GM19468 (cell line): ENCODE measurements at regions not wholly inside any gene's neighbourhood (a gene's known extent, or its start where the extent isn't known, plus 50 kb on each side); places are given as distances from the start of the nearest gene placed in this dataset.
"Not testable (repeated sequence)": the region's sequence is repeated elsewhere in the genome, so short reads cannot be mapped to it uniquely, and the experiment has no call there.

Experiments
- ATAC-seq: cut with Tn5 transposase; IDR thresholded peaks from one replicate; pipeline ENCODE4 v1.9.1; 2021; ENCODE audit warnings: mild to moderate bottlenecking, moderate library complexity, moderate number of reproducible peaks; ENCODE audit not compliant: unreplicated experiment; ENCODE audit errors: extremely low read depth

DNA sequence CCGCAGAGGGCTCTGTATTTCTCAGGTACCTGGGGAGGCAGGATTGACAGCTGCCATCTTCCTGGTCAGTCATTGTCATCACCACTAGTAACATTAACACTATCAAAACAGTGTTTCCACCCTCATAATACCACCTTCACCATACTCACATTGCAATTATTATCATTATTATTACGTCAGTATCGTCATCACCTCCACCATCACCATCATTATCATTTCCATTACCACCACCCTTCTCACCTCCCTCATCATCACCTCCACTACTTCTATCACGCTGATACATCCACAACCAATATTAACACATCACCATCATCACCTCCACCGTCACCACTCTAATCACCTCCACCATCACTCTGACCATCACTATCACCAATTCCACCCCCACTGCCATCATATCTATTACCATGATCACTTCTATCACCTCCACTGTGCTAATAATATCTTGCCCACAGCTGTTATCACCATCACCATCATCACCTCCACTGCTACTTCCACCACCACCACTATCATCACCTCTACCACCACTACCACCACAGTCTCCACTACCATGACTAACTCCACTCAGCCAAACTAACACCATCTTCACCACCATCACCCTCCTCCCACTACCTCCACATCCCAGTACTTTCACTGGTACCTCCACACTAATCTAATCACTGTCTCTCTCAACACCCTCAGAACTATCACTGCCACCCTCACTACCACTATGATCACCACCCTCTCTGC is 196.4 kb downstream of the RPS24 start:
- ATAC-seq = no peak

DNA sequence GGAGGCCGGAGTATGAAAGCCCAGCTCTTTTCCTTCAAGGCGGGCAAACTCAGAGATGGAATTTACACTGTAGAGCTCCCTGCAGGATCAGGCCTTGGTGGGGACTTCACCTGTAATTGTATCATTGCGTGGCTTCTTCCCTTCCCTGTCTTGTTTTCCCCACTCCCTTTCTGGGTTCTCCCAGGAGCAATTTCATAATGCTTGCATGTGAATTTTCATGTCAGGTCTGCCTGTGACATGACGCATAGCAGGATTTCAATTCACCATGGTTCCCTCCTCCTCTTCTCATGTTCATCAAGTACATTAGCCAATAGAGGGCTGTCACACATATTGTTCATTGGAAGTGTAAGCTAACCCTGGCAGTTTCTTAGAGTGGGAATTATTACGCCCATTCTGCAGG is 197.7 kb downstream of the RPS24 start:
- no peak for ATAC-seq

DNA sequence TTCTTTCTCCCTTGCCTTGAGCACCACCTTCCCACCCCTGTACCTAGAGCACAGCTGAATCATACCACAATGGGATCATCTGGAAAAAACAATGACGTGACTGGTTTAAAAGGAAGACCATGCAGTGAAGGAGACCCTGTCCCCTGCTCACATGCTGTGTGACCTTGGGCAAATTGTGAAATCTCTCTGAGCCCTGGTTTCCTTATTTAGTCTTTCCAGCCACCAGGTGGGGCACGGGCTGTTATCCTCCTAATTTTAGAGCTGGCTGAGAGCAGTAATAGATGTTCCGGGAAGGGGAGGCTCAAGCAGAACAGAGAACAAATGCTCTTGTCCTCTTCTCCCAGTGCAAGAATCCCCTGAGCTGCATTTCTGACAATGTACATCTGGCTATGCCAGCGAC is 198.3 kb downstream of the RPS24 start:
- no peak for ATAC-seq

DNA sequence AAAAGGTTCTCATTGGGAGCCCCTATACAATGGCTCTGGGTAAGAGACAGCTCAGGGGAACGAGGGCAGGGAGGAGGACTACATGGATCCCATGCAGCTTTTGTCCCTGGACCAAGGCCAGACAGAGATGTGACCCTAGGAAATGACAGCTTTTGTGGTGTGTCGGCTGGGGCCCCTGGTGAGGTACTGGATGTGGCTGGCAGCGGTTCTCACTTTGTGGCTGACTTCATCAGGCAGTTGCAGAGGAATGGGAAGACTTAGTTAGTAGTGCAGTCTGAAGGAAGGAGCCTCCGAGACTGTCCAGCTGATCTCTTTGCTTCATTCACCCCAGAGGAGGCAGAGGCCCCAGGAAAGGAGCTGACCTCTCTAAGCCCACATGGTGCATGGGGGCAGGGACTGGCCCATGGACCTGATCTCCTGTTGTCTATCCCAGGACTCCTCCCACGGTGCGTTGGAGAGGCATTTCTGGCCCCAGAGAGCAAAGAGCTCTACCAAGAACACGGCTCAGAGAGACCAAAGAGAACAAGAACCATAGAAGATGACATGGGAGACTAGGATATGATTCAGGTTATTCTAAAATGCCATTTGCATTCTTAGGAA is 202.9 kb downstream of the RPS24 start:
- ATAC-seq = no peak

DNA sequence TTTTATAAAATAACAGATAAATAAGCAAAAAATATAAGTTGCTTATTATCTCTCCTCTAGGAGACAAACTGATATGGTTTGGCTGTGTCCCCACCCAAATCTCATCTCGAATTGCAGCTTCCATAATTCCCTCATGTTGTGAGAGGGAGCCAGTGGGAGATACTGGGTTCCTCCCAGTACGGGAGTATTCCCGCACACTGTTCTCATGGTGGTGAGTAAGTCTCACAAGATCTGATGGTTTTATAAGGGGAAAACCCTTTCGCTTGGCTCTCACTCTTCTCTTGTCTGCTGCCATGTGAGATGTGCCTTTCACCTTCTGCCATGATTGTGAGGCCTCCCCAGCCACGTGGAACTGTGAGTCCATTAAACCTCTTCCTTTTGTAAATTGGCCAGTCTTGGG is 204.3 kb downstream of the RPS24 start:
- not testable (repeated sequence) for ATAC-seq

DNA sequence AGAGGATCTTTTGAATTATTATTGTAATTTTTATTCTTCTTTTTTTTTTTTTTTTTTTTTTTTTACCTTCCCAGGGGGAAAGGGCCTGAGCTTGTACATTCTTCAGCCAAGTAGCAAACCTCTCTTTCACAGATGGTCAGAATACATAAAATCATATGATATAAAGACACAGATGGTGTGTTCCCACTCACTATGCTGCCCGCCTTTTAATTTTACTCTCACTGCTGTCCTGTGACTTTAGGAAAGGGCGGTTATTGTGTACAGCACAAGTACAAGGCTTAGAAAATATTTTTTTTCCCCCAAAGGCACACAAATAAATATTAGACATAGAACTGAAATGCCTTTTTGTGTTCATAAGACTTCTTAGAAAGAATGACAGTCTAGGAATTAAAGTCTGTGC is 213.6 kb downstream of the RPS24 start:
- no peak for ATAC-seq

DNA sequence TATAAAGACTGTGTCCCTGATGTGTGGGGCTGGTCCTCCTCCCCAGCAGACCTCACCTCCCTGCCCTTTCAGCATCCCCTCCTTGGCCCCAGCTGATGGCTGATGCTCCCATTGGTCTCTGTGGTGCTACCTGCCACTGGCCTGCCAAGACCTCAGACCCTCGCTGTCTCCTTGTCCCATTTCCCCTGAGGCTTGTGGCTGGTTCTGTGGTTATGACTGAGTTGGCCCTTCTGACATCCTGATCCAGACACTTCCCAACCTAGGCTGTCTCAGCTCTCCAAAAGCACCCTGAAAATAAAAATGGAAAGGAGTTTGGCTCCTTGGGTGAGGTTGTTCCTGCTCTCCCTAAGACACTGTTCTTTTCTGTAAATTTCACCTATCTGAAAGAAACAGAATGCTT is 214.2 kb downstream of the RPS24 start:
- no peak for ATAC-seq

DNA sequence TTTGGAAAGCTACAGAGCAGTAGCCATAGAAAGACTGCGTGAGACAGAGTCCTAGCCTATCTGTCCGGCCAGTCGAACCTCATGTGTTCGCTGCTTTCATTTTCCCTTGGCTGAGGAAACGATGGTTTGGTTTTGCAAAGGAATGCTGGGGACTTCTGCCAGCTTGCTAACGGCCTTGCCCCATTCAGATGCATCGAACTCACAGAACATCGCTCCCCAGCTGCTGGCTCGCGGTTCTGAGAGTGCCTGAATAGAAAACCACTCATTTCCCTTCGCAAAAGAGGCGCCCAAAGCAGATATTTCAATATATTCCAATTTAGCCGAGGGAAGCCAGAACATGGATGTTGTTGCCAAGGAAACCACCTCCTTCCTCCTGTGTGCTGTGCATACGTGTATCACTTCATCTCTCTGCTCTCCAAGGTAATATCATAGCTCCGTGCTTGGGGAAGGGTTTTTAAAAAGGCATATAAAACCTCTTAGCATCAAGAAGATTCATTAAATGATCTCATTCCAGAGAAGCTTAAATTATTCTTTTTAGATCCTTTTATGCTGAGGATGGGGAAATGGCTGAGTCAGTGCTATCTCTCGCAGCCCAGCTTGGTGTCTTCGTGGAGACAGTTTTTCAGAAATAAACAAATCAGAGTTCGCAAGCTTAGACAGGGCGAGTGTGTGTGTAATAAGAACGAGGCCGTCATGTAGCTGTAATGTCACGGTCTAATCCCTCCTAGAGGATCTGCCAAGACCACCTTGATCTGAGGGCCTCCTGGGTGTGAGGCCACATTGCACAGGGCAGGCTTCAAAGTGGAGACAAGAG is 215.2 kb downstream of the RPS24 start:
- no peak for ATAC-seq

DNA sequence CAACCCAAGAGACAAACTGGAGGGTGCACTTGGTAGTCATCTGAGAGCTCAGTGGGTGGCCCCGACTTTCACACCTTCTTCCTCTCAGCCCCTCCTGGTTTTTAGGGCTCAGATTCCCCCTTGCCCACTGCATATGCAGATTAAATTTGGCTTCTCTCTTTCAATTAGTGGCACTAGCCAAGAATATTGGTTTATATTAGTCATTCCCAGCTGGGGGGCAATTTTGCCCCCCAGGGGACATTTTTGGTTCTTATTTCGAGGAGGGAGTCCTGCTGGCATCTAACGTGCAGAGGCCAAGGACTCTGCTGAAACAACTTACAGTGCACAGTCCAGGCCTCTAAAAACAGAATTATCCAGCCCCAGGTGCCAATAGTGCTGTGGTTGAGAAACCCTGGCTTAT is 216.0 kb downstream of the RPS24 start:
- ATAC-seq = no peak

DNA sequence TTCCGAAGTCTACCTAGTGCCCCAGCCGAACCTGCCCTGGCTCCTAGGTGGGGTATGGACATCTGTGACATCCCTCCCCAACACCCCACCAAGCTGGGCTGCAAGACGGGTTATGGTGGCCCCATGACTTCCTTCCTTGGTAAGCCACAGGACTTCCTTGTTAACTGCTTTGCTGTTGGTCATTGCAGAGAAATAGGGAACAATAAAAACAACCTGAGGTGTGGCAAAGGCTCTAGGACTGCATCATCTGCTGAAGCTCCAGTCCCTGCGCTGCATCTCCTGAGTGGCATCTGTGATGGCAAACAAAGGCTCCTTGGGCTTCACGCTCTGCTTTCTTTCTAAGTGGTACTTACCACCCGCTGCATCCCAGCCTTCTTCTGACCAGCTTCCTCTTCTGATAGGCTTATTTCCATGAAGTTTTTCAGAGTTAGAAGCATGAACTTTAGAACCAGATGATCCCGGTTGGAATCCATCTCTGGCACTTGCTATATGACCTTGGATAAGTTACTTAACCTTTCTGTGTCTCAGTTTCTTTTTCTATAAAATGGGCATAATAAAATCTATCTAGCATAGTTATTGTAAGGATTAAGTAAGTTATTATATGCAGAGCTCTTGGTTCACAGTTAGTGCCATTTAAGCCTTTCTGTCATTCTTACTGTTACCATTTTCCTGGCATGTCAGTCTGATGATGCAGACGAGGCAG is 216.8 kb downstream of the RPS24 start:
- ATAC-seq = no peak

DNA sequence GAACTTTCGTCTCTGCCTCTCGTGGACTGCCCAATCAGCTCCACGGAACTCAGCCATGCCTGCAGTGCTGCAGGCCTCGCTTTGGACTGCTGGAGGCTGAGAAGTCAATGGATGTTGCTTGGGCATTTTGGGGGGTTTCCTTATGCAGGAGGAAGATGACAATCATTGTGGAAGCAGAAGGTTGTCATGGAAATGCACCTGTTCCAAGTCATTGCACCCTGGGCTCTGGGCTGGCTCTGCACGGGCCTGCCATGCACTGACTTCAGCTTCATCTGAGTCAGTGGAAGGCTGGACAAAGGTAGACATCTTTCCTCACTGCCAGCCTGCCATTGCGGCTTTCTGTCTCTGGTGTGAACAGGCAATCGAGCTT is 217.3 kb downstream of the RPS24 start:
- ATAC-seq = no peak

DNA sequence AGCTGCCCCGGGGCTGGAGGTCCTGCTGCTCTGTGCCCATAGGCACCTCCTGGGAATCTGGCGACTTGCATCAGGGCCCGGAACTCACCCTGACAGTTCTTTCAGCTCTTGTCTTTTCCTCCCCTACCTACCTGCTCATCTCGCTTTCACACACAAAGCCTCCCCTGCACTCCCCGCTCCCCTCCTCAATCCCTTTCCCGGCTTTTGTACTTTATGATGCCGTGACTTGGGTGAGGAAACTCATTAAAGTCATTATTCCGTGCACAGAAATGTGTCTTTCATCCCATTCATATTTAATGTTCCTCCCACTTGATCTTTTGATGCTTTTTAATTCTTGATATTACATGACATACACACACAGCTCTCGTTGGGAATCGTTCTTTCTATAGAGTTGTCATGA is 218.6 kb downstream of the RPS24 start:
- no peak for ATAC-seq

DNA sequence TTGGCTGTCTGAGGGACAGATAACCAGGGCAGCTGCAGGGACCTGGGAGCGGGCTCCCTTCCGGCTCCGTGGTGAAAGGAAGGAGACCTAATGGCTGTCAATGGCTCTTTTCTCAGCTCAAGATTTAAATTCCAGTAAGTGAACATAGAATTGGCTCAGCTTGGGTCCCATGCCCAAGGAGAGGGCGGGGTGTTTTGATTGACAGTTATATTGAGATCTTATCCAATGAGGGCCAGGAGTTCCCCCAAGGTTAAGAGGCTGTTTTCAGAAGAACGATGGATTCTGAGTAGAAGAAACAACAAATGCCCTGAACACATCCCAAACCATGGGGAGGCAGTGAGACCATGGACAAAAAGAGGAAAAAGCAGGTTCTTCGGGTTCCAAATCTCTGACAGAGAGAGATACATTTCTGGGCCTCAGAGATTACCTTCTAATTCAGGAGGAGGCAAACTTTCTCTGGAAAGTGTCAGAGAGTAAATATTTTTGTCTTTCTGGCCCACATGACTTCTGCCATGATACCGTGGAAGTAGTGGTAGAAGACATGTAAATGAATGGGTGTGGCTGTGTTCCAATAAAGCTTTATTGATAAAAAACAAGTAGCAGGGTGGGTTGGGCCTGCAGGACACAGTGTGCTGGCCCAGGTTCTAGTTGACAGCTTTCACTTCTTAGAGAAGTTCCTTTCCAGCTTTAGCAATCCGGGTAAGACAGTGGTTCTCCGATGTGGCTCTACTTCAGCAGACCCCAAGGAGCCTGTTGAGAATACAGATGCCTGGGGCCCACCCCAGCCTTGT is 219.6 kb downstream of the RPS24 start:
- ATAC-seq = no peak

DNA sequence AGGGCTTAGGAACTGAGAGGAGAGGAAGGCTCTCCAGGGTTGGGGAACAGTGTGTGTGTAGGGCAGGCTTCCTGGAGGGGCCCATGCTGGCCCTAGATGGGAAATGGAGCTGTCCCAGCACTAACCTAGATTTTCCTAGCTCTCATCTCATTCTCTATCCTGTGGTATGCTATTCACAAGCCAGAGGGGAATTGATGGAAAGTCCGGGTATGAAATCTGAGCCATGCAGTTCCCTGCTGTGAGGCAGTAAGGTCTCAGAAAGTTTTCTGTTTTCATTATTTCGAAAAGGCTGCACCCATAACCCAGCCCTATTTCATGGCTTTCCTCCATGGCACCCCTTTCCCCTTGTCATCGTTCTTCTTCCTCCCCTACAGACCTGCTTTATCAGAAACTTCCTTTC is 220.3 kb downstream of the RPS24 start:
- no peak for ATAC-seq

DNA sequence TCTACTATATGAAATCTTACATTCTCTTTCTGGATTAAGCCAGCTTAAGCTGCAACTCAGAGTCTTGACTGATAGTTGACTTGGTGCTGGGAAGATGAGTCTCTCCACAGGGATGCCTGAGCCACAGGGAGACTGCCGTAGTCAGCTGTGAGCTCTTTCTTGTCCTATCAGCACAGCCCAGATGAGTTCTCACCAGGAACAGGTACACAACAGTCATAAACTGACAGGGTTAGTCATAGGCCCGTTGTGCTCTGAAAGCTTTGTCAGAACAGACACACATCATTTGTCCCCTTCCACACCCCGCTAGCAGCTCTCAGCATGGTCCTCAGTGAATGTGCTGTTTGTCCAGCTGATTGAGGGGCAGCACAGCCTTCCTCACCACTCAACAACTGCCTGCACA is 221.6 kb downstream of the RPS24 start:
- no peak for ATAC-seq

DNA sequence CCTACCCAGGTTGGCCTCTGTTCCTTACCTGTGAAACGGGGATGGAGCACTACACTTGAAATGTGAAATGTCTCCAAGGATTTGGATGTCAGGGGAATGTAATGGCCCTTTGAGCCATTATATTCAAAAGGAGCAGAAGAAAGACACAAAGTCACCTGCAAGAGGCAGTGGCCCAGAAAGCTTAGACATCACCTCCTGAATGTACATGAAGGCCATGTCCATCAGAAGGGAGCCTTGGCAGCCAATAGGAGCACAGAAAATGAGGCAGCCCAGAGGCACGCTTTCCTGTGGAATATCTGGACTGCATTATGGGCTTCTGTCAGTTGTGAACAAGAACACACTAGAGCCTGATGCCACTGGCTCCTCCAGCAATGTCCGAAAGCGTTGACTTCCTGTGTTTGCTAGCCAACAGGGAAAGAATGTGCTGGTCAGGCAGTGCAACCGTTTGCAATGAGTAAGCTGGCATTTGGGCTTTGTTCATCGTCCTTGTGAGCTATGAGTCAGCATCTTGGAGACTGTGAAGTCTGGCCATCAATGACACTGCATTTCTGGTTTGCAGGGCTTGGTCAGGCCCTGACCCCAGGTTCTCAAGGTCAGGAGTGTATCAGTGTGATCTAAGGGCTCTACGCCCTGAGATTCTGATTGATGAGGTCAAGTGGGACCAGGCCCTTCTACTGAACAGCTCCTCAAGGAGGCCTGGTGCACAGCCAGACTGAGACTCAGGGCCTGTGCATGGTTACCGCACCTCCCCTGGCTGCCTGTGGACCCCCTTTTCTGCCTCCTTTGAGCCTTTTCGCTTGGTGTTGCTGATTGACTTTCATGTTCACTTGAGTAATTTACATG is 222.4 kb downstream of the RPS24 start:
- no peak for ATAC-seq

DNA sequence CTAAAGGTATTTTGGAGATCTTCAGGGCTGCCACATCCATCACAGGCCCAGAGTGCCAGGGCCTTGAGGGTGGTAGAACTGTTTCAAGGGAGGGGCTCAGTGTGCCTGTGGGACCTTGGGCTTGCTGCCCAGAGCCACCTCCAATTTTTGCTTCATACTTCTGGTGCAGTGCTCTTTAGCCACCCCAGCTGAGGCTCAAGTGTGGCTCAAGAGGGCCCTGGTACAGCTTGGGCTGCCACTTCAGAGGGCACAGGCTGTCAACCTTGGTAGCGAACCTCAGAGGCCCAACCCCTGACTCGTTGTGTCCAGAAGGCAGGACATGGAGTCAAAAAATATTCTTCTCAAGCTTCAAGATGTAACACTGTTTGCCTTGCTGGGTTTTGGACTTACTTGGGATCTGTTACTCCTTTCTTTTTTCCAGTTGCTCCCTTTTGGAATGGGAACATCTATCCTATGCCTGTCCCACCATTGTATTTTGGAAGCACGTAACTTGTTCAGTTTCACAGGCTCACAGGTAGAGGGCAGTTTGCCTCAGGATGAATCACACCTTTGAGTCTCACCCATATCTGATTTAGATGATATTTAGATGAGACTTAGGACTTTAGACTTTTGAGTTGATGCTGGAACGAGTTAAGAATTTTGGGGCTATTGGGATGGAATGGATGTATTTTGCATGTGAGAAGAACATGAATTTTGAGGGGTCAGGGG is 224.8 kb downstream of the RPS24 start:
- ATAC-seq = no peak

DNA sequence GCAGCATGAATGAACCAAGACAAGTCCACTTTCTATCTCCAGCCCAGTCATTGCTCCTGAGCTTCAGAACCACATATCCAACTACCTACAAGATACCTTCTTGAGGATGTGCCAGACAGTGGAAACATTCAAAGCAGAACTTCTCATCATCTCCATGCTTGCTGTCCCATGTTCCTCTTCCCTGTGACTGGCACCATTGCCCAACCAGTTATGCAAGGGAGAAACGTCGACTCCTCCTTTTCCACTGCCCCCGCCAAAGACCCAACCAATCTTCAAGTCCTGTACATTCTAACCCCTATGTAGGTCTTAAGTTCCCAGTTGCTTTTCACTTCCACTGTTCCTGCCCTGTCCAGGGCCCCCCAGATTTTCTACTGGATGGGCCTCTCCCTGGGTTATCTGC is 225.7 kb downstream of the RPS24 start:
- no peak for ATAC-seq

DNA sequence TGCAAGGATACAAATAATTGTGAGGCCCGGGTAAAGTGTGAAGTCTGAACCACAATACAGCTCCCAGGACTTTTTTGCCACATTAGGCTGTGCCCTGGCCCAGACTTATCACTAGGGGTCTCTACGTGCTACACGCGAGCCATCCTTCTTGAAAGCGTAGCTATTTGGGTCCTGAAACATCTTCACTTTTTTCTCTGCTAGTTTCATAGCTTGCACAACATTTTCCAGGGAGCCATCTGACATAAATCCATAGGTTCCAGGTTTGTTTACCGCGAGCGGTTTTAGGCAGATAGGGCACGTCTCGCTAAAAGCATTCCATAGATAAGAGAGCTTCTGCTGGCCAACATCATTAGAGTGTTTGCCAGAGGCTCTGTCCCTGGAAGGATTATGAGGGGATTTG is 226.5 kb downstream of the RPS24 start:
- ATAC-seq = no peak
